ENCODE measurements at regions not wholly inside any gene's neighbourhood (a gene's known extent, or its start where the extent isn't known, plus 50 kb on each side); places are given as distances from the start of the nearest gene placed in this dataset.

GRCh38 chr2:449246-450067 lies 161.6 kb upstream of the ALKAL2 start:
- H3K27me3 ChIP-seq (replicated peaks; ENCODE audit: insufficient read depth), result no peaks in the 10 kb centered on the region
- no peaks in the 10 kb centered on the region for H3K4me1 ChIP-seq (ENCODE audit: control insufficient read depth in 1 of 2, low read depth in 2 of 2)
- DNase-seq (ENCODE audit: low spot score) (no peak), ATAC-seq (ENCODE audit: insufficient number of reproducible peaks, low FRiP score, low read depth) (no peak)
- H3K27ac ChIP-seq, result no peak overlapping the region
- TF ChIP-seq, protein P1, sequence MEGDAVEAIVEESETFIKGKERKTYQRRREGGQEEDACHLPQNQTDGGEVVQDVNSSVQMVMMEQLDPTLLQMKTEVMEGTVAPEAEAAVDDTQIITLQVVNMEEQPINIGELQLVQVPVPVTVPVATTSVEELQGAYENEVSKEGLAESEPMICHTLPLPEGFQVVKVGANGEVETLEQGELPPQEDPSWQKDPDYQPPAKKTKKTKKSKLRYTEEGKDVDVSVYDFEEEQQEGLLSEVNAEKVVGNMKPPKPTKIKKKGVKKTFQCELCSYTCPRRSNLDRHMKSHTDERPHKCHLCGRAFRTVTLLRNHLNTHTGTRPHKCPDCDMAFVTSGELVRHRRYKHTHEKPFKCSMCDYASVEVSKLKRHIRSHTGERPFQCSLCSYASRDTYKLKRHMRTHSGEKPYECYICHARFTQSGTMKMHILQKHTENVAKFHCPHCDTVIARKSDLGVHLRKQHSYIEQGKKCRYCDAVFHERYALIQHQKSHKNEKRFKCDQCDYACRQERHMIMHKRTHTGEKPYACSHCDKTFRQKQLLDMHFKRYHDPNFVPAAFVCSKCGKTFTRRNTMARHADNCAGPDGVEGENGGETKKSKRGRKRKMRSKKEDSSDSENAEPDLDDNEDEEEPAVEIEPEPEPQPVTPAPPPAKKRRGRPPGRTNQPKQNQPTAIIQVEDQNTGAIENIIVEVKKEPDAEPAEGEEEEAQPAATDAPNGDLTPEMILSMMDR (IDR thresholded peaks at IDR 0.05), result no peak
- no peak overlapping the region for H3K4me3 ChIP-seq
- no peaks in the 10 kb centered on the region for H3K9me3 ChIP-seq
- H3K36me3 ChIP-seq, result no peaks in the 10 kb centered on the region

DNA sequence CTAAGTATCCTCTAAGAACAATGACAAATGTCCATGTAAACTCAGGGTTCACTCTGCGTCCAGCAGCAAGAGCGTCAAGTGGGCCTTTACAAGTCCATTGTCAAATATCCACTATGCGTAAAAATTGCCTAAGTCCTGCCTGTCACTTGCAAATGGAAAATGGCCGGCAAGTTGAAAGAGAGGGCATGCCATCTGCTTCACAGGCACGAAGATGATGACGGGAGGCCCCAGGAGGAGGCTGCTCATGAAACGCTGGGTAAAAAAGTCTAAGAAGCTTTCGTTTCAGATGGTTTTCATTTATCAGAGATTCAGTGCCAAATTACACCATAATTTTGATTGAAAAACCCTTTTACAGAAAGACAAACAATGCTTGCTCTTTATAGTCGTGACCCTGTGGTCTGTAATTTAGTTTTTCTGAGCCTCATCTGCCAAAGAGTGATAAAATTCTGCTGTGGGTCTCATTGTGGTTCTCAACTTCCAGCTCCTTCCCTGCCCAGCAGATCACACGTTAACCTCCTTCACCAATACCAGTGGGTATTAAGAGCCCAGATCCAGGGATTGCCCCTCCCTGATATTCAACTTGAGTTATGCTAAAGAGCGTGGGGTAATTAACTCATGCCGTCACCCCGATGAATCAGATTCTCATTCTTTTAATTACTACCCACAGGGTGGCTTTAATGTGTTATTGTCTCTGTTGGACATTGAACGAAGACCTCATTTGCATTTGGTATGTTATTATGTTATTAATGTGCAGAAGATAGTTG lies 160.2 kb upstream of the ALKAL2 start:
- DNase-seq (ENCODE audit: low spot score), result no peak
- Histone ChIP-seq H3K36me3 (no peaks in the 10 kb centered on the region), H3K4me1 (ENCODE audit: control insufficient read depth in 1 of 2, low read depth in 2 of 2) (no peaks in the 10 kb centered on the region)

DNA sequence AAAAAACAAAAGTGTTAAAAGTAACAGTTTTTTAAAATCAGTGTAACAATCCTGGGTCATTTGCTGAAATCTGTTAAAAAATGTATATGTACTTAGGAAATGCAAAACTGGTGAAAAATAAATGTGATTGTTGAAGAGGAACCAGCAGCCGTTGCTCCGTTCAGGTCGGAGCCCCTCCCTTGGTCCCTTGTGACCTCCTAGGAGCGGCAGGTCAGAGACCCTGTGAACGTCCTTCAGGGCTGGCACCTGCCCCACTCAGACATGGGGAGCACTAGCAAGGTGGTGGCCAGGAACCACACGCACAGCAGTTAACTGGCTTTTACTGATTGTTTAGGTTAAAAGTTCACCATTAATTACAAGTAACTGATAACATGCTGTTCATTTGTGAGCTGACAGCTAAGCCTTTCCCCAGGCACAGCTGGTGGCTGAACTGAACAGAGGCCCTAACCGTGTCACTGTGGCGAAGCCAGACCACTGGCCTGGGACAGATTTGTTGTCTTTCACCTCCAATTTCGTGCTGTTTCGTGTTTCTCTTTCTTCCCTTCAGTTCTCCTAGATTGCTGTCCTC lies 159.2 kb upstream of the ALKAL2 start:
- DNase-seq (ENCODE audit: low spot score), result no peak
- no peaks in the 10 kb centered on the region for H3K27me3 ChIP-seq (replicated peaks; ENCODE audit: insufficient read depth)
- TF ChIP-seq, protein P1 (IDR thresholded peaks at IDR 0.05), result no peak
- ATAC-seq (ENCODE audit: insufficient number of reproducible peaks, low FRiP score, low read depth), result no peak
- H3K4me1 ChIP-seq (ENCODE audit: control insufficient read depth in 1 of 2, low read depth in 2 of 2), result no peaks in the 10 kb centered on the region
- H3K36me3 ChIP-seq, result no peaks in the 10 kb centered on the region
- H3K27ac ChIP-seq, result no peak overlapping the region
- H3K4me3 ChIP-seq, result no peak overlapping the region
- H3K9me3 ChIP-seq, result no peaks in the 10 kb centered on the region

More for the DNA sequence above, 160.2 kb upstream of the ALKAL2 start:
- TF ChIP-seq, protein P1 (IDR thresholded peaks at IDR 0.05), result no peak
- no peak for ATAC-seq (ENCODE audit: insufficient number of reproducible peaks, low FRiP score, low read depth)
- Histone ChIP-seq H3K9me3 (no peaks in the 10 kb centered on the region), H3K4me3 (no peak overlapping the region), H3K27ac (no peak overlapping the region), H3K27me3 (replicated peaks; ENCODE audit: insufficient read depth) (no peaks in the 10 kb centered on the region)

- TF ChIP-seq, protein P1 (IDR thresholded peaks at IDR 0.05), result no peak
- Histone ChIP-seq H3K9me3 (no peaks in the 10 kb centered on the region), H3K36me3 (no peaks in the 10 kb centered on the region), H3K27me3 (replicated peaks; ENCODE audit: insufficient read depth) (no peaks in the 10 kb centered on the region), H3K4me3 (no peak overlapping the region), H3K4me1 (ENCODE audit: control insufficient read depth in 1 of 2, low read depth in 2 of 2) (no peaks in the 10 kb centered on the region), H3K27ac (no peak overlapping the region)
- DNase-seq (ENCODE audit: low spot score) (no peak), ATAC-seq (ENCODE audit: insufficient number of reproducible peaks, low FRiP score, low read depth) (no peak)
Measured at GRCh38 chr2:446303-446874, 158.5 kb upstream of the ALKAL2 start.

- no peak overlapping the region for H3K27ac ChIP-seq
- TF ChIP-seq, protein P1 (IDR thresholded peaks at IDR 0.05), result no peak
- no peaks in the 10 kb centered on the region for H3K27me3 ChIP-seq (replicated peaks; ENCODE audit: insufficient read depth)
- no peaks in the 10 kb centered on the region for H3K9me3 ChIP-seq
- no peaks in the 10 kb centered on the region for H3K4me1 ChIP-seq (ENCODE audit: control insufficient read depth in 1 of 2, low read depth in 2 of 2)
- ATAC-seq (ENCODE audit: insufficient number of reproducible peaks, low FRiP score, low read depth), result no peak
- no peak overlapping the region for H3K4me3 ChIP-seq
- H3K36me3 ChIP-seq, result no peaks in the 10 kb centered on the region
- no peak for DNase-seq (ENCODE audit: low spot score)
Measured at GRCh38 chr2:445896-446295, 158.0 kb upstream of the ALKAL2 start.
